HG02870 (cell line): ENCODE measurements at regions not wholly inside any gene's neighbourhood (a gene's known extent, or its start where the extent isn't known, plus 50 kb on each side); places are given as distances from the start of the nearest gene placed in this dataset.
"Not testable (repeated sequence)": the region's sequence is repeated elsewhere in the genome, so short reads cannot be mapped to it uniquely, and the experiment has no call there.

Source experiments
- ATAC-seq: cut with Tn5 transposase; IDR thresholded peaks from one replicate; pipeline ENCODE4 v1.9.1; 2021; ENCODE audit warnings: mild to moderate bottlenecking, moderate library complexity; ENCODE audit not compliant: unreplicated experiment

DNA sequence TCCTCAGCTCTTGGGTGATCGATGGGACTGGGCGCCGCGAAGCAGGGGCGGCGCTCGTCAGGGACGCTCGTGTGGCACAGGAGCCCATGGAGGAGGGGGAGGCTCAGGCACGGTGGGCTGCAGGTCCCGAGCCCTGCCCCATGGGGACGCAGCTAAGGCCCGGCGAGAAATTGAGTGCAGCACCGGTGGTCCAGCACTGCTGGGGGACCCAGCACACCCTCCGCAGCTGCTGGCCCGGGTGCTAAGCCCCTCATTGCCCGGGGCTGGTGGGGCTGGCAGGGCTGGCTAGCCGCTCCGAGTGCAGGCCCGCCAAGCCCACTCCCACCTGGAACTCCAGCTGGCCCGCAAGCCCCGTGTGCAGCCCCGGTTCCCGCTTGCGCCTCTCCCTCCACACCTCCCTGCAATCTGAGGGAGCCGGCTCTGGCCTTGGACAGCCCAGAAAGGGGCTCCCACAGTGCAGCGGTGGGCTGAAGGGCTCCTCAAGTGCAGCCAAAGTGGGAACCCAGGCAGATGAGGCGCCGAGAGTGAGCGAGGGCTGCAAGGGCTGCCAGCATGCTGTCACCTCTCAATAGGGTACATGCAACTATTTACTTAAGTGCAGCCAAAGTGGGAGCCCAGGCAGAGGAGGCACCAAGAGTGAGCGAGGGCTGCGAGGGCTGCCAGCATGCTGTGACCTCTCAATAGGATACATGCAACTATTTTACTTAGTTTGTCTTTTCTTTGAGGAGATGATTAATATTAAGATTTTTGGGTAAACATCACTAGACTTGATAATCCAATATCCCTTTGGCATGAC is 619.8 kb upstream of the IGFBP7 start:
- ATAC-seq: not testable (repeated sequence)

DNA sequence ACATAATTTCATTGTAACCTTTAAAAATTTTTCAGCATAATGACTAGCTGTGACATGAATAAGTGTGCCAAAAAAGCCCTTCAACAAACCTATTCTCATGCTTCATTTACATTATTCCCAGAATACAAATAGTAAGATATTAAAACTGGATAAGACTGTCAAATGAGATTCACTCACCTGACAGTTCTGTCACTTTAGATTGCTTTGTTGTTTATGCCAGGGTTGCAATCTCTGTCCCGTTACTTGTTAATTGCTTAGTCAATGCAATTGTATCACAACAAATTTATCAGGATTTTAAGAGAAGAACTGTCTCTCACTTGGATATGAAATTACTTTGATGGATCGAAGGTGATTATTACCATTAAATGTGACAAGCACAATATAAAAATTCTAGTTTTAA is 616.0 kb upstream of the IGFBP7 start:
- ATAC-seq: no peak

DNA sequence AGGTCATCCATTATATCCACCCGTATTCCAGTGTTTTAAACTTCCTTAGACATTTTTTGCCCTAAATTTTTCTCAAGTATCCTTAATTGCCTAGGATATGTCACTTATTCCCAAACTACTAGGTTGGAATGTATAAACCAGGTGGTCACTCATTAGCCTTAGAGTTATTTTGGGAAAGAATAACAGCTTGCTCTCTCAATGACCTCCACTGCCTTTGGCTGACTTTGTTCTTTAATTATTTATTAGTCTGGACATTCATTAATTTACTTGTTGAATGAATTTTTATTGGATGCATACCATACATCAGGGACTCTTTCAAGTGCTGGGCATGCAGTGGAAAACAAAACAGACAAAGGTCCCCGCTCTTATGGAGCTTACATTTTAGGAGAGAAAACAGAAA is 609.3 kb upstream of the IGFBP7 start:
- ATAC-seq: no peak

DNA sequence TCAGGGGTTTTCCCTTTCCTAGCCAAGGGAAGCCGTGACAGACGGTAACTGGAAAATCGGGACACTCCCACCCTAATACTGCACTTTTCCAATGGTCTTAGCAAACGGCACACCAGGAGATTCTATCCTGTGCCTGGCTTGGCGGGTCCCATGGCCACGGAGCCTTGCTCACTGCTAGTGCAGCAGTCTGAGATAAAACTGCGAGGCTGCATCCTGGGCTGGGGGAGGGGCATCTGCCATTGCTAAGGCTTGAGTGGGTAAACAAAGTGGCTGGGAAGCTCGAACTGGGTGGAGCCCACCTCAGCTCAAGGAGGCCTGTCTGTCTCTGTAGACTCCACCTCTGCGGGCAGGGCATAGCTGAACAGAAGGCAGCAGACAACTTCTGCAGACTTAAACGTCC is 604.1 kb upstream of the IGFBP7 start:
- ATAC-seq: not testable (repeated sequence)

DNA sequence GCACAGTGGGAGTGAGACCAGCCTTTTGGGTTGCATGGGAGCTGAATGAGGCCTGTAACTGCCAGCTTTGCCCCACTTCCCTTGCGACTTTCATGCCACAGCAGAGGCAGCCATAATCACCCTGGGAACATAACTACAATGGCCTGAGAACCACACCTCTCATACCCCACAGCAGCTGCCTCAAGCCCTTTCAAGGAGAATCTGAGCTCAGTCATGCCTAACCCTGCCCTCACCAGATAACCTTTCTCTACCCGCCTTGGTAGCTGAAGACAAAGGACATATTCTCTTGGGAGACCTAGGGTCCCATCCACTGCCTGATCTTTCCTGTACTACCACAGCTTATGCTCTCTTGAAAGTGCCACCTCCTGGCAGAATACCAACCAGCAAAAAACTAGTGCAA is 599.9 kb upstream of the IGFBP7 start:
- ATAC-seq: no peak

DNA sequence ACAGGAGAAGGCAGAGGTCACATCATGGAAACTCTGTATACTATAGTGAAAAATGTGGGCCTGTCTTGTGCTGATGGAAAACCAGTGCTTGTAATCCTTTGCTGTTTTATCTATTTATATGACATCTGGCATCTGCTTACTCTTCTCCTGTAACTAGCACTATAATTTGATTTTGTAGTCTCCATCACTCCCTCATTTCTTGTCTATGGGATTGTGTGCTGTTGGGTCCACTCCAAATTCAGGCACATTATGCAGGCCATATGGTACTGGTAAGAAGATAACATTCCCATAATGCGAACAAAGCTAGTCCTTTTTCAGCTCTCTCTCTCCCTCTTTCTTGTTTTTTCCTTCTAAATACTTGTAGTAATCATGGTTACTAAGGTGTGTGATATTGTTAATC is 581.2 kb upstream of the IGFBP7 start:
- no peak for ATAC-seq

DNA sequence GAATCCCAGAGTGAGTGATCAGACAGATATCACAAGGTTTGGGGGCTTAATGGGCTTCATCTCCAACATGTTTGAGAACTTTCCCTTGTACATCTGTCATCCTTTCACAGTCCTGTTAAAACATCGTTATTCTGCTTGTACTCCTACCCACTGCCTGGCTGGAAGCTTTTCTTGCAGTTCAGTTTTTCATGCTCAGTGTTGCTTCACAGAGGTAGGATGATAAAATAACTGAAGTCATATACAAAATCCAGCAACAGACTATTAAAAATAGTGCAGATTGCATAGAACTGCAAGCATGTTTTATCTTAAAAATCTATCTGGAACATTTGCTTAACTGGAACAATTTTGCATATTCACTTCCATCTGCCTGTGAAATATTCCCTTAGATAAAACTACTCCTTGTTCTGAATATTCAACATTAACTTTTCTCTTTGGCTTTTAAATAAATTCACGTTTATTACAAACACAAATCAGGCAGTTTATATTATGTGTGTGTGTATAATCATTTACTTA is 579.6 kb upstream of the IGFBP7 start:
- no peak for ATAC-seq

DNA sequence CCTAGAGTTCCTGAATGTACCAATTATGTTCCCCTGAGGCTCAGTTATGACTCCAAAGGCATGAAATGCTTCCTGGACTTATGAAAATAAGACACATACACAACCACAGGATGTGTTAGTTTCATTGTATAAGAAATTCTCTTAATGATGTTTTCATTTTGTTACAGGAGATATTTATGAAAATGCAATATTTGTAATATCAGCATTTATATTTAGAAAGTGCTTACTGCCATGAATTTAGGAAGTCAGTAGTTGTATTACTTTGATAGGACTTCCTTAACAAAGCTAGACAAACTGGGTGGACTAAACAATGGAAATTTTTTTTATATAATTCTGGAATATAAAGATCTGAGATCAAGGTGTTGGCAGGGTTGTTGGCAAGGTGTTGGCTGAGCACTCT is 572.1 kb upstream of the IGFBP7 start:
- ATAC-seq: no peak

DNA sequence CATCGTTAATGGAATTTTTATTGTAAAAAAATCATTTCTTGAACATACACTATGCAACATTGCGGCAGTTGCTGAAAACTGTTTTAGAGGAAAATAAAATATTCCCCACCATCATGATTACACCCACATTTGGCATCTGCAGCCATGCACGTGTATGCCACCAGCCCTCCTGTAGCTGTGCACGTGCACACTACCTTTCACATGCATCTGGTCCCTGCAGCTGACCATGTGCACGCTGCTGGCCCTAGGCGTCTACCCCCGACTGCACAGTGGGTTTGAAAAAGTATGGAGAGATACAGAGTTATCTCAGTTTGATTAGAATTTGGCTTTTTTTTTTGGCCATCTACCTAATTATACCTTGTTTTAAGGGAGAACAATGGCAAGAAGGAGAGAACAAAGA is 569.8 kb upstream of the IGFBP7 start:
- no peak for ATAC-seq

DNA sequence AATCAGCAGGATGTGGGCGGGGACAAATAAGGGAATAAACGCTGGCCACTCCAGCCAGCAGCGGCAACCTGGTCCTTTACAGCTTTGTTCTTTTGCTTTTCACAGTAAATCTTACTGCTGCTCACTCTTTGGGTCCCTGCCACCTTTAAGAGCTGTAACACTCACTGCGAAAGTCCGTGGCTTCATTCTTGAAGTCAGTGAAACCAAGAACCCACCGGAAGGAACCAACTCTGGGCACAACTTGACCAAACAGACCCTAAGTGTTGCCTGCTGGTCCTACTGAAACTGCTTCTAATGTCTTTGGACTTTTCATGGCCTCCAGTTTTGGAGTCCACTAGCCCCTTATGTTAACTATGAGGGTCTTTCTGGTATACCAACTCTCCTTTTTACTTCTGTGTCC is 566.2 kb upstream of the IGFBP7 start:
- ATAC-seq: no peak

DNA sequence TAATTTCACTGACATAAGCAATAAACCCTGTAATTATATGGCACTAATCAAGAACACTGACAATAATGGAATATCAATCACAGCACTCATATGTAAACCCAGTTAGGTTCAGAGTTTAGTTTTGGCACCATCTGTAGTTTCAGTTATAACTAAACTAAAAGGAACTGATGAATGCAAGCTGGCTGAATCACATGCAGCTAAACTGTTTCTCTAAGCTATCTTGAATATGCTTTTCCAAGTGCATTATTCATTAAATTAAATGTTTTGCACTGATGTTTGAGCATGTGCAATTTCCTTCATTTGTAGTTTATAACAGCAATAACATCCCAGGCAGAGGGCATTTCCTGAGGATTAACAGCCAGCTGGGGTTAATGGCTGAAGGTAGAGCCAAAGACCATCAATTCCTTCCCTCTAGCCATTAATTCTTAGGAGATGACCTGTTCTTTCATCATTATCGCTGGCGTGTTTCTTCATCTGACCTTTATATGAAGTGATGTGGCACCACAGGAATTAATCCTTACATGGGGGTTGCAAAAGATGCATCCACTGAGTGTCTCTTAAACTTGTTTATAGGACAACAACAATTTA is 562.8 kb upstream of the IGFBP7 start:
- no peak for ATAC-seq

DNA sequence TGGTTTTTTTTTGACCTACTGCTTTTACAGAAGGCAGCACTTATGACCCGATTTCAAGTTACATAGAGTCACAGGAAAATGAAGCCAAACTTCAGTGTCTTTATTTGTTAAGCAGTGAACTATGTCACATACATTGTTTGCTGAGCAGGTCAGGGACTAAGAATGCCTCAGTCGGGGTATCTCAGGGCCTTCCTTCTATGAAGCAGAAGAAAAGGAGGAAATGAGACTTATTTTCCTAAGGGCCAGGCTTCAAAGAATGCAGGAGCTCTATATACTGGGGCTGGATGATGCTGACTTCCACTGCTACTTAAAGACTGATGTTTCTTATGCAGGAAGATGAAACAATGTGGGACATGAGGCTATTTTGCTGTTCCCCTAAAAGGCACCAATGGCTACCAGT is 558.4 kb upstream of the IGFBP7 start:
- ATAC-seq: no peak

DNA sequence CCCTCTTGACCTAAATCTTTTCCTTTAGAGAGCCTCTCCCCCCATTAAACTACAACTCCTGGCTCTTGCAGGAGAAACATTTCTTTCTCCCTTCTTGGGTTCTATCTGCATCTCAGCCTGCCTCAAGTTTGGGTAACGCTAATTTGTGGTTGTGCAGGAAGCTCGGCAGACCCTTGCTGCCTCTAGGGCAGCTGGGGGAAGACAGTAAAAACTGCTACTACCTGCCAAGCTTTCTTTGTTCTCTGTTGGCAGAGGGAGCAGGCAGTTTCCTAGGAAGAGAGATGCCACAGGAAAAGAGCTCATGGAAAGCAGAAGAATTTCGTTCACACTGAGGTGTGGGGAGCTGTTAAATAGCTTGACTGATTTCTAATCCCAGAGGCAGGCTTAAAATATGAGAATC is 555.6 kb upstream of the IGFBP7 start:
- no peak for ATAC-seq

DNA sequence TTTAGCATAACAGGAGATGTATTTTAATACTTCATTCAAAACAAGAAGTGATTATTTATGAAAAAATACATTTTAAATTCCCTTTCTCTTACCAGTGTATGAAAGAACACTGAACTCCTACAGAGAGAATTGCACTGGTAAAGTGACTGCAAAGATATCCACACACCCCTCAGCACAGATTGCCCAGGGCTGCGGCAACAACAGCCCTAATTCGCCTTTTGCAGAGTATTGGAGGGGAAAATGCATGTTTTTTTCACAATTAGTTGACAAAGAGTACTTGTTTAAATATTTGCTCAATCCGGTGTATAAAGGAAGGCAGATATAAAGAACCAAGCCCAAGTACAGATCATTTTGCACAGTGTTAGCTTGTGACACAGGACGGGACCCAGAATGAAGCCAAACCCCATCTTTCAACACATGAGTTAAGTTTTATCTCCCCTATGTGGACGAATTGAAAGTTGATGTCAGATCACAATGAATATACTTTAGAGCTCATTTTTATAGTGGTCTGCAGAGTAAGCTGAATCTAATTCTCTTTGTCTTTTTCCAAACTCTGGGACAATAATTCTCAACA is 551.4 kb upstream of the IGFBP7 start:
- ATAC-seq: no peak

DNA sequence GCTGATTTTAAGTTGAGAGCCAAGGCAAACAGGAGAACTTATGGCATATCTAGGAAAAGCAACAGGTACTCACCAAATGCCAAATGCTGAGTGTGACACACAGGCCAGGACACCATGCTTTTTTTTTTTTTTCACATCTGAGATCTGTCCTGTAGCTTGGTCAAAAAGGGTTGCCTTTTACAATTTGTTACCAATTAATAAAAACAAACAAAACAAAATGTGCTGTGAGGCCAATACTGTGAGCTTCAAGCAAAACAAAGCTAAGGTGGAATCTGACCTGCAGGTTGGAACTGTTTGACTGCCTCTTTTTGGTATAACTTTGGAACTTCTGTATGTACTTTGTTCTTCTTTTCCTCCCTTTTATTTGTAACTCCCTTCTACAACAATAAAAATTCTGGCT is 548.5 kb upstream of the IGFBP7 start:
- no peak for ATAC-seq

DNA sequence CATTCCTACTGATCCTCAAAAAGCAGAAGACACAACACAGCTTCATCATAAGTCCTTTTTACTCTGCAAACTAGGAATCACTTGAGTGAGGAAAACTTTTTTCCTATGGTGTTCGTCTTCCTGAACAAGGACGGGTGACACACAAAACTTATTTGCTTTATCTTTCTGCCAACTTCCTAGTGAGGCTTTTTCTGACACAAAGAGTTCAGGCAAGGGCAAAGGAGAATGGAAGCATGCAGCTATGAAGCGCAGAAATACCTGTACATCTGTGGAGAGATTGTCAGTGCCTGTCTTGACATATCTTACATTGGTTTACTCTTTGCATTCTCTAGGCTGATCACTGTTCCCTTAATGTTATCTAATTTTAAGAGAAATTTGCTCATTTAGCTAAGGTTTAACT is 548.0 kb upstream of the IGFBP7 start:
- ATAC-seq: no peak

DNA sequence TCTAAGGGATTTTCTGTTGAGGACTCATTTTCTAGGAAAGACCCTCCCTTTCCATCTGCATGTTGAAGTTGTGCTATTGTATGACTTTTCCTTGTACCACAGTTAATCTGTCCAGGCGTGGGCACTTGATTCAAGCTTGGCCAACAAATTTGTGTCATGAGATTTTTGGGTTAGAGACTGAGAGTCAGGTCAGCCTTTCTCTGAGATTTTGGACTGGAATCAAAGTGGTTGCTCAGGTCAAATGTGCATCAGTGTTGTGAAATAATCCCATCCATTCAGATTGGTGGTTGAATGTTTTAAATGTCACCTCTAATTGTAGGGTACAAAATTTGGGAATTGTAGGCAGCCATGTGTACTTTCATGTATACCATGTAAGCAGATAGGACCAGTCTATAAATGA is 545.2 kb upstream of the IGFBP7 start:
- ATAC-seq: no peak

DNA sequence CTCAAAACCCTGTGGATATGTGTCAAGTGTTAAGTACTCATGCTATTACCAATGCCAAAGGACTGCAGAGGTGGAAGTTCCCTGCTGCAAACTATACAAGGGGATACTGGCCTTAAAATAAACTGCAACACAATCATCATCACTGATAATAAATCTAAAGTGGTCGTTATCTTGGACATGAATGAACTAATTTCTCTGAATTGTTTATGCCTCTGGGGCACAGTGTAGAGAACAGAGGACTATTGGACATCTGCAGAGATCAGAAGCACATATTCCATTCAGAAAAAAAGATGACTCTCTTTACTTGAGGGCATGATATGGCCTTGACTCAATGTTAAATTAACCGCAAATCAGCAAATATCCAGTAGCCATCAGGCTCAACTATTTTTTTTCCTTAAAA is 542.6 kb upstream of the IGFBP7 start:
- ATAC-seq: no peak

DNA sequence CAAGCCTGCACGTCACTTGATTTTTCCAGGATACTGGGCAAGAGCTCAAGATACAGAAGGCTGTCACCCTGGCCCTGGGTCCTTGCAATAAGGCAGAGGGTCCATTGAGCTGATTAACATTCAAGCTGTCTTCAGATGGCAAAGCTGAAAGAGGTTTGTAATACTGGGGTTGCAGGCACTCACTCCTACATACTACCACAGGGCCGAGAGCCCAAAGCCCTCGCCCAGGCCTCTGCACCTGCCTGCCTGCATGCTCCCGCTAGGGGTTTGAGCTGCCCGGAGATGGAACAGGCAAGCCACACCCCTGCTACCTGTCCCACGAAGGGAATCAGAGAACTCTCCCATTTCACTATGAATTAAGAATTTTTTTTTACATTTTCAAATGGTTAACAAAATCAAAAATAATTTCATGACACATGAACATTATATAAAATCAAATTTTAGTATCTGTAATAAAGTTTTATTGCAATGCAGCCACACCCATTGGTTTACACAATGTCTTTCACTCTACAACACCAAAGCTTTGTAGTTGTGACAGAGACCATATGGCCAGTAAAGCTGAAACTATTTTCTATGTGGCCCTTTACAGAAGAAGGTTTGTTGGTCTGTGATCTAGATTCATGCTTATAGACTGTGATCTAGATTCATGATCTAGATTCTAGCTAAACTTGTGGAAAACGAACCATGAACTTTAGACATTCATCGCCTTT is 530.4 kb upstream of the IGFBP7 start:
- no peak for ATAC-seq

DNA sequence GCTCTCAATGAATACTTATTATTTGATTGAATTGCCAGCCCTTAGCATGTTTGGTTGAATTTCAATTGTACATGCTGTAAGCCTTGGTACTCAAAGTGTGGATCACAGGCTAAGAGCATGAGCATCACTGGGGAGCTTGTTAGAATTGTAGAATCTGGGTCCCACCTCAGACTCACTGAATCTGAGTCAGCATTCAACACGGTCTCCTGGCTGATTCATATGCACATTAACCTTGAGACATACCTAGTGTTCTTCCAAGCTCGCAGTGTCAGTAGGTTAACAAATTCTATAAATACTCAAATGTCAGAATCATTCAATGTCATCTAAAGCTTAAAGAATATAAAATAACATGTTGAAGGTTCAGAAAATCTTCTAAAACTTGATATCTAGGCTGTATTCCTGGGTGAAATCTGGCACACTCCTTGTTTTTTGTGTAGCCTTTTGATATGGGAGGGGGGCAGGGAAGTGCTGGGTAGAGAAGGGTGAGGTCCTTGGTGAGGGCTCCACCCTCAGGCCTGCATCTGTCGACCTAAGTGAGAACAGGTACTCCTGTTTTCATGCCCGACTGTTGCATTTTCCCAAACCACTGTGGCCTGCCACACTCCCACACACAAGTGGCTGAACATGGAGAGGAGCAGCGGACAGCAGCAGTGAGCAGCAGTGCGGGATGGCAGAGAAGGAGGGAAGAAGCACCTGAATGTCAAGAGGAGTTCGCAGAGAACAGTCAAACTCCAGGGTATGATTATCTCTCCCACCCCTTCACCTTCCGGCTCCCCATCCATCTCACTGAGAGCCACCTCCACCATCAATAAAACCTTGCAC is 529.6 kb upstream of the IGFBP7 start:
- no peak for ATAC-seq

DNA sequence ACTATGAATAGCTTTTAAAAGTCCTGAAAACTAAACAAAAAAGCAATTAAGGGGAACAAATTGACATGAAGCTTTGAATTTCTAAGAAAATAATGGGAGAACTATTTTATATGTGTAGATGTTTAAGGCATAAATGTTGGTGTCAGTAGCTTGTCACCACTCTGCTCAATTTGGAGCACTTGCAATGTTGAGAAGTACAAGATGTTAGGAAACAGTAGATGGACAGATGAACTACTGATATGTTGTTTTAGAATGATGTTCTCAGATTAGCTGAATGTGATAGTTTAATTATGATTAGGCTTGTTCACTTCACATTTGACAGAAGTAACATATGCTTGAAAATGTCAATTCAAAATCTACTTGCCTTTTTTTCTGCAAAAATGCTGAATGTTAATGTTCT is 525.7 kb upstream of the IGFBP7 start:
- ATAC-seq: no peak
